H9 (cell line): ENCODE measurements at regions not wholly inside any gene's neighbourhood (a gene's known extent, or its start where the extent isn't known, plus 50 kb on each side); places are given as distances from the start of the nearest gene placed in this dataset.
A peak's percentile ranks its signal among the peaks of the same experiment; 100 is the strongest.

ENCODE experiments used
- DNase-seq: peaks from one replicate; pipeline ENCODE4 v3.0.0-alpha.2; 2017
- H2AFZ ChIP-seq: one replicate; pipeline ENCODE4 v1.6.1; 2013; ENCODE audit warnings: mild to moderate bottlenecking, low read length, control low read depth, moderate library complexity
- H2AK5ac ChIP-seq: 2 replicates; pipeline ENCODE4 v1.6.1; 2013; ENCODE audit warnings: low read length, control low read depth, mixed read lengths; ENCODE audit not compliant: insufficient read length
- H2BK120ac ChIP-seq: one replicate; pipeline ENCODE4 v1.6.1; 2013; ENCODE audit warnings: low read depth, mild to moderate bottlenecking, low read length, control low read depth, inconsistent platforms; ENCODE audit not compliant: poor library complexity, severe bottlenecking
- H2BK12ac ChIP-seq: 2 replicates; pipeline ENCODE4 v1.6.1; 2013; ENCODE audit warnings: low read length, control low read depth, mixed read lengths, low read depth; ENCODE audit not compliant: insufficient read length
- H2BK15ac ChIP-seq: 2 replicates; pipeline ENCODE4 v1.6.1; 2013; ENCODE audit warnings: low read depth, low read length, control low read depth
- H2BK20ac ChIP-seq: one replicate; pipeline ENCODE4 v1.6.1; 2013; ENCODE audit warnings: low read depth, mild to moderate bottlenecking, low read length, control low read depth, inconsistent platforms; ENCODE audit not compliant: poor library complexity, severe bottlenecking
- H2BK5ac ChIP-seq: 2 replicates; pipeline ENCODE4 v1.6.1; 2013; ENCODE audit warnings: low read length, control low read depth, mixed read lengths; ENCODE audit not compliant: insufficient read length
- H3K14ac ChIP-seq: 2 replicates; pipeline ENCODE4 v1.6.1; 2013; ENCODE audit warnings: low read length, control low read depth; ENCODE audit not compliant: insufficient read depth
- H3K18ac ChIP-seq: 2 replicates; pipeline ENCODE4 v1.6.1; 2013; ENCODE audit warnings: low read depth, mild to moderate bottlenecking, mixed read lengths, low read length, control low read depth; ENCODE audit not compliant: insufficient read length
- H3K23ac ChIP-seq: 2 replicates; pipeline ENCODE4 v1.6.1; 2013; ENCODE audit warnings: low read length, control low read depth, mixed read lengths, low read depth; ENCODE audit not compliant: insufficient read length
- H3K23me2 ChIP-seq: 2 replicates; pipeline ENCODE4 v1.6.1; 2013; ENCODE audit warnings: low read depth, mild to moderate bottlenecking, mixed read lengths, low read length, control low read depth; ENCODE audit not compliant: insufficient read length, poor library complexity, severe bottlenecking
- H3K27ac ChIP-seq: 2 replicates; pipeline ENCODE4 v1.5.1; 2013; ENCODE audit warnings: low read length, control low read depth, mixed read lengths, low read depth; ENCODE audit not compliant: insufficient read length
- H3K27me3 ChIP-seq: 2 replicates; pipeline ENCODE4 v1.6.1; 2013; ENCODE audit warnings: low read length, control low read depth, inconsistent platforms; ENCODE audit not compliant: insufficient read depth
- H3K4ac ChIP-seq: 2 replicates; pipeline ENCODE4 v1.6.1; 2013; ENCODE audit warnings: low read depth, mild to moderate bottlenecking, control low read depth, inconsistent platforms, low read length, moderate library complexity
- H3K4me1 ChIP-seq: 2 replicates; pipeline ENCODE4 v1.6.1; 2013; ENCODE audit warnings: low read length, control low read depth, inconsistent platforms; ENCODE audit not compliant: insufficient read depth
- H3K4me2 ChIP-seq: 2 replicates; pipeline ENCODE4 v1.6.1; 2013; ENCODE audit warnings: low read length, control low read depth, mixed read lengths; ENCODE audit not compliant: insufficient read length, insufficient read depth
- H3K56ac ChIP-seq: 2 replicates; pipeline ENCODE4 v1.6.1; 2013; ENCODE audit warnings: low read depth, mild to moderate bottlenecking, mixed read lengths, low read length, control low read depth; ENCODE audit not compliant: insufficient read length
- H3K79me1 ChIP-seq: 2 replicates; pipeline ENCODE4 v1.6.1; 2013; ENCODE audit warnings: low read depth, mild to moderate bottlenecking, moderate library complexity, low read length, control low read depth, inconsistent platforms; ENCODE audit not compliant: insufficient read depth, poor library complexity, severe bottlenecking
- H3K79me2 ChIP-seq: 2 replicates; pipeline ENCODE4 v1.6.1; 2013; ENCODE audit warnings: low read length, control low read depth, inconsistent platforms; ENCODE audit not compliant: insufficient read depth
- H3K9ac ChIP-seq: 2 replicates; pipeline ENCODE4 v1.6.1; 2013; ENCODE audit warnings: low read length, control low read depth, mixed read lengths; ENCODE audit not compliant: insufficient read length; ENCODE audit errors: extremely low read depth
- H3K9me3 ChIP-seq: one replicate; pipeline ENCODE4 v1.6.1; 2013; ENCODE audit warnings: low read depth, low read length, inconsistent platforms; ENCODE audit not compliant: control insufficient read depth
- H3T11ph ChIP-seq: one replicate; pipeline ENCODE4 v1.6.1; 2013; ENCODE audit warnings: mild to moderate bottlenecking, low read length, control low read depth, inconsistent platforms
- H4K20me1 ChIP-seq: one replicate; pipeline ENCODE4 v1.6.1; 2013; ENCODE audit not compliant: control insufficient read depth, insufficient read length, insufficient read depth
- H4K5ac ChIP-seq: 2 replicates; pipeline ENCODE4 v1.6.1; 2013; ENCODE audit warnings: low read depth, mild to moderate bottlenecking, mixed read lengths, low read length, control low read depth; ENCODE audit not compliant: insufficient read length
- H4K8ac ChIP-seq: replicated peaks from 2 replicates; pipeline ENCODE4 v1.6.1; 2013; ENCODE audit warnings: low read length, control low read depth, mixed read lengths, low read depth; ENCODE audit not compliant: insufficient read length
- H4K91ac ChIP-seq: 2 replicates; pipeline ENCODE4 v1.6.1; 2013; ENCODE audit warnings: low read depth, mild to moderate bottlenecking, moderate library complexity, mixed read lengths, low read length, control low read depth; ENCODE audit not compliant: insufficient read length
- H3K27ac Mint-ChIP-seq, 3 experiments: 2 replicates in 2 of 3; 3 replicates in 1 of 3; pipeline ENCODE4 v1.8.0; 2020 to 2021; ENCODE audit warnings: mixed read lengths in 3 of 3, mild to moderate bottlenecking in 1 of 3, moderate library complexity in 1 of 3
- H3K27me3 Mint-ChIP-seq: 2 replicates; pipeline ENCODE4 v1.8.0; 2021; ENCODE audit warnings: low read depth, mild to moderate bottlenecking, moderate library complexity, mixed read lengths
- H3K36me3 Mint-ChIP-seq, 3 experiments: 2 replicates in 2 of 3; 3 replicates in 1 of 3; pipeline ENCODE4 v1.8.0; 2020 to 2021; ENCODE audit warnings: low read depth in 3 of 3, mixed read lengths in 3 of 3; ENCODE audit not compliant: insufficient read depth in 1 of 3
- H3K4me1 Mint-ChIP-seq, 2 experiments: 2 replicates each; pipeline ENCODE4 v1.8.0; 2020; ENCODE audit warnings: mixed read lengths in 2 of 2
- H3K4me3 Mint-ChIP-seq, 2 experiments: 2 replicates in 1 of 2; 3 replicates in 1 of 2; pipeline ENCODE4 v1.8.0; 2020 to 2021; ENCODE audit warnings: mild to moderate bottlenecking in 2 of 2, mixed read lengths in 2 of 2, moderate library complexity in 1 of 2
- H3K9me3 Mint-ChIP-seq, 2 experiments: 2 replicates in 1 of 2; 3 replicates in 1 of 2; pipeline ENCODE4 v1.8.0; 2020; ENCODE audit warnings: mild to moderate bottlenecking in 2 of 2, mixed read lengths in 2 of 2, moderate library complexity in 1 of 2
- WGBS: extraction: QIAGEN DNeasy Blood & Tissue Kit; methylation state at CpG from one replicate; pipeline ENCODE4 v1.1.7; 2013; ENCODE audit warnings: missing lambda C conversion rate, low lambda C conversion rate, mixed read lengths; ENCODE audit not compliant: insufficient read length; ENCODE audit errors: extremely low coverage; 5-methylcytosine and 5-hydroxymethylcytosine counted together
- TF ChIP-seq, protein P1 (sequence below): fragments of 200-600 bp; sonication (generic); conservative IDR thresholded peaks from 3 replicates; pipeline ENCODE4 v1.8.0; 2021; ENCODE audit warnings: antibody characterized with exemption, mild to moderate bottlenecking

- DNase-seq, result no peak
Observed at GRCh38 chr2:186327251-186327868, 158.7 kb upstream of the ZC3H15 start.

More at GRCh38 chr2:186327251-186327868, 158.7 kb upstream of the ZC3H15 start:
- Histone ChIP-seq H4K91ac (no peak overlapping the region), H3K9me3 (no peaks in the 10 kb centered on the region), H3K4me1 (peaks cover 3% of the 10 kb centered on the region; the same call in 1 of the 2 replicates), H2BK12ac (no peak overlapping the region), H3K56ac (no peak overlapping the region), H3K4ac (no peak overlapping the region), H3K4me2 (no peak overlapping the region), H3K14ac (no peak overlapping the region), H2BK20ac (no peak overlapping the region), H4K8ac (no peak overlapping the region), H3K79me2 (no peaks in the 10 kb centered on the region), H3K79me1 (no peaks in the 10 kb centered on the region), H4K5ac (no peak overlapping the region), H4K20me1 (no peaks in the 10 kb centered on the region), H3K27me3 (no peaks in the 10 kb centered on the region), H3K23ac (no peak overlapping the region), H2BK5ac (no peak overlapping the region), H3K23me2 (no peaks in the 10 kb centered on the region), H3K27ac (no peak overlapping the region), H3T11ph (no peak overlapping the region), H2BK15ac (no peak overlapping the region), H2AFZ (no peak overlapping the region), H2BK120ac (no peak overlapping the region), H2AK5ac (no peak overlapping the region), H3K9ac (no peak overlapping the region), H3K18ac (no peak overlapping the region)
- peaks cover 16 to 19% of the 10 kb centered on the region in 2 experiments for H3K4me1 Mint-ChIP-seq
- no CpG with 5 or more reads among the region's 3 CpGs for WGBS
- TF ChIP-seq, protein P1, sequence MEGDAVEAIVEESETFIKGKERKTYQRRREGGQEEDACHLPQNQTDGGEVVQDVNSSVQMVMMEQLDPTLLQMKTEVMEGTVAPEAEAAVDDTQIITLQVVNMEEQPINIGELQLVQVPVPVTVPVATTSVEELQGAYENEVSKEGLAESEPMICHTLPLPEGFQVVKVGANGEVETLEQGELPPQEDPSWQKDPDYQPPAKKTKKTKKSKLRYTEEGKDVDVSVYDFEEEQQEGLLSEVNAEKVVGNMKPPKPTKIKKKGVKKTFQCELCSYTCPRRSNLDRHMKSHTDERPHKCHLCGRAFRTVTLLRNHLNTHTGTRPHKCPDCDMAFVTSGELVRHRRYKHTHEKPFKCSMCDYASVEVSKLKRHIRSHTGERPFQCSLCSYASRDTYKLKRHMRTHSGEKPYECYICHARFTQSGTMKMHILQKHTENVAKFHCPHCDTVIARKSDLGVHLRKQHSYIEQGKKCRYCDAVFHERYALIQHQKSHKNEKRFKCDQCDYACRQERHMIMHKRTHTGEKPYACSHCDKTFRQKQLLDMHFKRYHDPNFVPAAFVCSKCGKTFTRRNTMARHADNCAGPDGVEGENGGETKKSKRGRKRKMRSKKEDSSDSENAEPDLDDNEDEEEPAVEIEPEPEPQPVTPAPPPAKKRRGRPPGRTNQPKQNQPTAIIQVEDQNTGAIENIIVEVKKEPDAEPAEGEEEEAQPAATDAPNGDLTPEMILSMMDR, result no peak
- H3K9me3 Mint-ChIP-seq, result peaks cover 0 to 4% of the 10 kb centered on the region in 2 experiments; a peak in 1 of 5 replicates
- H3K27me3 Mint-ChIP-seq, result no peaks in the 10 kb centered on the region
- 0 out of 7 replicates have a peak, but pooled peaks cover 0 to 5% (median 0%) of the 10 kb centered on the region in 3 experiments for H3K36me3 Mint-ChIP-seq
- H3K27ac Mint-ChIP-seq, result peak overlapping the region in 2 of 3 experiments; percentile 60 to 78; a peak in 1 of 7 replicates
- H3K4me3 Mint-ChIP-seq, result no peak overlapping the region
